Transverse colon (tissue), 4 donors: ENCODE measurements at regions not wholly inside any gene's neighbourhood (a gene's known extent, or its start where the extent isn't known, plus 50 kb on each side); places are given as distances from the start of the nearest gene placed in this dataset.

ENCODE experiments used
- CTCF ChIP-seq, 5 experiments: fragments of 200-600 bp in 3 of 5; fragments of 450-650 bp in 2 of 5; sonication (generic) in 3 of 5; IDR thresholded peaks; 1 replicate in 2 of 5; 2 replicates in 3 of 5; pipeline ENCODE4 v1.5.1; 2016 to 2017; ENCODE audit warnings: antibody characterized with exemption in 5 of 5, inconsistent platforms in 3 of 5, mild to moderate bottlenecking in 2 of 5, moderate library complexity in 1 of 5
- EP300 ChIP-seq: sonication (generic); formaldehyde crosslinking; IDR thresholded peaks from one replicate; pipeline ENCODE4 v1.6.1; 2017; ENCODE audit warnings: antibody characterized with exemption, low read depth
- POLR2A ChIP-seq: fragments of 450-650 bp; IDR thresholded peaks from one replicate; pipeline ENCODE4 v1.6.1; 2016; ENCODE audit warnings: antibody characterized with exemption, mild to moderate bottlenecking, moderate library complexity
- POLR2AphosphoS5 ChIP-seq, 3 donors: sonication (generic); formaldehyde crosslinking; IDR thresholded peaks; one replicate each; pipeline ENCODE4 v1.6.1; 2016; ENCODE audit warnings: antibody characterized with exemption in 3 of 3

DNA sequence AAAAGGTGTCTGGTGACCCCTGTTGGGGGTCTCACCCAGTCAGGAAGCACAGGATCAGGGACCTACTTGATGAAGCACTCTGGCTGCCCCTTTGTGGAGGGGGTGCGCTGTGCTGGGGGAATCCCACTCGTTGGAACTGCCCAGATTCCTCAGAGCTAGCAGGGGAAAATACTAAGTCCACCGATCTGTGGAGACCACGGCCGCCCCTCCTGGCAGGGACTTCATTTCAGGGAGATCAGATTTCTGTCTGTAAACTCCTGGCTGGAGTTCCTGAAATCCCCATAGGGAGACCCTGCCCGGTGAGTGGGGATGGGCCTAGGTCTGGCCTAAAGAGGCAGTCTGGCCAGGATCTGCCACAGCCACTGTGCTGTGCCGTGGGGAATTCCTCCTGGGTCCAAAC lies 79.3 kb upstream of the ADCY1 start:
- TF ChIP-seq CTCF (IDR thresholded peaks at IDR 0.05) (no peak), POLR2A (no peak), POLR2AphosphoS5 (IDR thresholded peaks at IDR 0.05) (no peak), EP300 (no peak)
